HG03025 (cell line): ENCODE measurements at regions not wholly inside any gene's neighbourhood (a gene's known extent, or its start where the extent isn't known, plus 50 kb on each side); places are given as distances from the start of the nearest gene placed in this dataset.

Experiments used
- ATAC-seq: cut with Tn5 transposase; IDR thresholded peaks from one replicate; pipeline ENCODE4 v1.9.1; 2021; ENCODE audit warnings: mild to moderate bottlenecking, moderate library complexity; ENCODE audit not compliant: unreplicated experiment, low FRiP score

GRCh38 chr11:26943636-26944035 lies 50.3 kb upstream of the FIBIN start:
- no peak for ATAC-seq
